ENCODE measurements at regions not wholly inside any gene's neighbourhood (a gene's known extent, or its start where the extent isn't known, plus 50 kb on each side); places are given as distances from the start of the nearest gene placed in this dataset.

DNA sequence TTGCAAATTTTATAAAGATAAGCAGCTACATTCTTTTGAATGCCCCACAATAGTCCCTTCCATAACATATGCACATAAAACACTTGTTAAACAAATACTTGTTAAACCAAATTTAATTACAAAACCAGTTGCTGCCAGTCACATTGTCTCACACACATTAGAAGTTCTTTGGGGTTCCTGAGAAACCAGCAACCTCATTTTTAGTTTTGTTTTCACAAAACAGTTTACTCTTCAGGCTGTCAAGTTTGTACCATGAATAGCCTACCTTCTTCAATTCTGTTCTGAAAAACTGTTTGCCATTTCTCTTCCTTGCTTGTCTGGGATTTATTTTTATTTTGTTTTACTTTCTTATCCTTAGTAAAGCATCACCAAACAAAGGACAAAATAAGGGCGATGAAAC is 176.5 kb upstream of the PHF14 start:
- Mint-ChIP-seq H3K27me3 (ENCODE audit: insufficient read depth) (no peaks in the 10 kb centered on the region), H3K4me1 (no peaks in the 10 kb centered on the region), H3K36me3 (ENCODE audit: low read depth) (no peaks in the 10 kb centered on the region), H3K4me3 (no peak overlapping the region), H3K9me3 (no peaks in the 10 kb centered on the region), H3K27ac (no peak overlapping the region)
- no peaks in the 10 kb centered on the region for H3K27me3 ChIP-seq (ENCODE audit: control insufficient read depth, insufficient read depth, low read length, poor library complexity, severe bottlenecking)
- no peak overlapping the region for H3K4me3 ChIP-seq (ENCODE audit: low read length)
- WGBS, 2 experiments (ENCODE audit: insufficient coverage in 1 of 2, insufficient read length in 1 of 2): 91% methylated on average over 1 of the region's 1 CpG; no CpG with 5 or more reads in 1 of the 2 experiments
- H3K36me3 ChIP-seq (ENCODE audit: control insufficient read depth, insufficient read depth, low read length): no peaks in the 10 kb centered on the region
- no peaks in the 10 kb centered on the region for H3K4me1 ChIP-seq (ENCODE audit: control insufficient read depth, insufficient read depth, low read length)
- DNase-seq: no peak
- TF ChIP-seq CTCF (conservative IDR thresholded peaks at IDR 0.05): no peak
- H3K9ac ChIP-seq (ENCODE audit: extremely low read depth, low read length, poor library complexity, severe bottlenecking): no peak overlapping the region
- H3K9me3 ChIP-seq (ENCODE audit: control insufficient read depth, low read length): no peaks in the 10 kb centered on the region
- H3K27ac ChIP-seq (ENCODE audit: low read depth, low read length): no peak overlapping the region

GRCh38 chr7:10798044-10798443 is 175.6 kb upstream of the PHF14 start:
- Histone ChIP-seq H3K4me3 (ENCODE audit: low read length) (no peak overlapping the region), H3K4me1 (ENCODE audit: control insufficient read depth, insufficient read depth, low read length) (no peaks in the 10 kb centered on the region), H3K27me3 (ENCODE audit: control insufficient read depth, insufficient read depth, low read length, poor library complexity, severe bottlenecking) (no peaks in the 10 kb centered on the region), H3K9me3 (ENCODE audit: control insufficient read depth, low read length) (no peaks in the 10 kb centered on the region), H3K27ac (ENCODE audit: low read depth, low read length) (no peak overlapping the region), H3K9ac (ENCODE audit: extremely low read depth, low read length, poor library complexity, severe bottlenecking) (no peak overlapping the region), H3K36me3 (ENCODE audit: control insufficient read depth, insufficient read depth, low read length) (no peaks in the 10 kb centered on the region)
- Mint-ChIP-seq H3K27me3 (ENCODE audit: insufficient read depth) (no peaks in the 10 kb centered on the region), H3K36me3 (ENCODE audit: low read depth) (no peaks in the 10 kb centered on the region), H3K4me3 (no peak overlapping the region), H3K27ac (no peak overlapping the region), H3K4me1 (no peaks in the 10 kb centered on the region), H3K9me3 (no peaks in the 10 kb centered on the region)
- DNase-seq: no peak
- WGBS, 2 experiments (ENCODE audit: insufficient coverage in 1 of 2, insufficient read length in 1 of 2): 79 to 86% methylated on average over 4 to 6 of the region's 6 CpGs
- no peak for TF ChIP-seq CTCF (conservative IDR thresholded peaks at IDR 0.05)

DNA sequence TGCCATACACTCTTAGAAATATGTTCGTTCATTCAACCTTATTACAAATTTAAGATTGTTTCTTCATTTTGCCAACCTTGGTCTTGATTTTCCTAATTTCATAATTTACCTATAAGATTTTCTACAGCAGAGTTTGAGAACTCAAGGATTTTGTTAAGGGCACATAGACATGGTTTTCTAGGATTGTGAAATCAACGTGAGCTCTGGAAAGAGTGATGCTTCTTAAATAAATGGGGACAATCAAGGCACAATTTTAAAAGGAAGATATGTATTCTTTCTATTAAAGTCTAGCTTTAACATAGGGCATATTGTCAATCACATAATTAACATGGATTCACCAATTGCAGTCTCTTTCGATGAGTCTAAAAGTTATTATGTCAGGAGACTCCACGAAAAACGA is 174.2 kb upstream of the PHF14 start:
- no peaks in the 10 kb centered on the region for H3K4me1 Mint-ChIP-seq
- Histone ChIP-seq H3K27me3 (ENCODE audit: control insufficient read depth, insufficient read depth, low read length, poor library complexity, severe bottlenecking) (no peaks in the 10 kb centered on the region), H3K27ac (ENCODE audit: low read depth, low read length) (no peak overlapping the region), H3K4me3 (ENCODE audit: low read length) (no peak overlapping the region), H3K4me1 (ENCODE audit: control insufficient read depth, insufficient read depth, low read length) (no peaks in the 10 kb centered on the region), H3K9me3 (ENCODE audit: control insufficient read depth, low read length) (no peaks in the 10 kb centered on the region), H3K36me3 (ENCODE audit: control insufficient read depth, insufficient read depth, low read length) (no peaks in the 10 kb centered on the region), H3K9ac (ENCODE audit: extremely low read depth, low read length, poor library complexity, severe bottlenecking) (no peak overlapping the region)
- no peak overlapping the region for H3K4me3 Mint-ChIP-seq
- TF ChIP-seq CTCF (conservative IDR thresholded peaks at IDR 0.05): no peak
- no peaks in the 10 kb centered on the region for H3K27me3 Mint-ChIP-seq (ENCODE audit: insufficient read depth)
- DNase-seq: no peak
- no peaks in the 10 kb centered on the region for H3K9me3 Mint-ChIP-seq
- H3K36me3 Mint-ChIP-seq (ENCODE audit: low read depth): no peaks in the 10 kb centered on the region
- H3K27ac Mint-ChIP-seq: no peak overlapping the region
- WGBS, 2 experiments (ENCODE audit: insufficient coverage in 1 of 2, insufficient read length in 1 of 2): 88 to 95% methylated on average over 3 to 5 of the region's 5 CpGs
